ENCODE measurements at regions not wholly inside any gene's neighbourhood (a gene's known extent, or its start where the extent isn't known, plus 50 kb on each side); places are given as distances from the start of the nearest gene placed in this dataset.

DNA sequence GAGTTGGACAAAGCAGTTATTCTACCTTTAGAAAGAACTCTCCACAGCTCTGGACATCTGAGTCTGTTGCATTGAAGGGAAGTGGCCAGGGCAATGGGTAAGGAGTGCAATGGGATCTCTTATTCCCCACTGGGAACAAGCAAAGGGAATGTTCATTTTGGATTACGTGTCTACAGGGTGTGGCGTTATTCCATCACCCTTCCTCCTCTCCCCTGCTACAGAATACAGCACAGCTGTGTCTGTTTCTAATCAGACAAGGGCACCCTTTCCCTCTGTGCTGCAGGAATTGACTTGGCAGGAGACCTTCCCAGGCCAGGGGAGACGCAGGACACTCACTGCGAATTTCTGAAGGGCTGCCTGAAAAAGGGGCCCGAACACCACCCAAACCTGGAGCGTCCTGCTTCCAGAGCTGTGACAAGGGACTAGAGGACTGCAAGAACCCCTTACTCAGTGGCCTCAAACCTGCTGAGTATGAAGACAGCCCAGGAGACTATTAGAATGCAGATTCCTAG lies 163.6 kb upstream of the RAB4A start:
- TF ChIP-seq CTCF (IDR thresholded peaks at IDR 0.05): no peak
- no peak for TF ChIP-seq SIN3A (IDR thresholded peaks at IDR 0.05; ENCODE audit: borderline replicate concordance, insufficient read depth, low read depth, low read length)
- TF ChIP-seq TCF7L2 (IDR thresholded peaks at IDR 0.05; ENCODE audit: low read depth, low read length): no peak

All from Panc1 (cell line).